ENCODE measurements at regions not wholly inside any gene's neighbourhood (a gene's known extent, or its start where the extent isn't known, plus 50 kb on each side); places are given as distances from the start of the nearest gene placed in this dataset.

GRCh38 chr17:64783556-64784352, 121.6 kb upstream of the SMURF2 start:
- Histone ChIP-seq H3K4me3 (ENCODE audit: low read depth, low read length, poor library complexity, severe bottlenecking) (no peak overlapping the region), H3K79me2 (ENCODE audit: insufficient read depth, low read length) (no peaks in the 10 kb centered on the region), H3K27ac (ENCODE audit: low read depth, low read length, poor library complexity, severe bottlenecking) (no peak overlapping the region), H3K4me1 (ENCODE audit: insufficient read depth, low read length, severe bottlenecking) (peaks cover 27% of the 10 kb centered on the region), H3K9me2 (ENCODE audit: low read depth, low read length) (no peaks in the 10 kb centered on the region), H3K4me2 (ENCODE audit: low read length) (no peak overlapping the region), H4K20me1 (ENCODE audit: insufficient read depth, low read length) (no peaks in the 10 kb centered on the region), H3K9ac (ENCODE audit: low read length) (no peak overlapping the region), H3K27me3 (ENCODE audit: insufficient read depth, low read length) (peaks cover 6% of the 10 kb centered on the region; the same call in 1 of the 2 replicates), H3K9me3 (ENCODE audit: low read length) (no peaks in the 10 kb centered on the region), H3K36me3 (ENCODE audit: insufficient read depth, low read length) (peaks cover 10% of the 10 kb centered on the region; the same call in 1 of the 2 replicates), H3F3A (ENCODE audit: insufficient read depth, low read length) (no peaks in the 10 kb centered on the region), H2AFZ (ENCODE audit: low read length) (no peak overlapping the region)
- no peak for TF ChIP-seq EZH2 (IDR thresholded peaks at IDR 0.05; ENCODE audit: borderline replicate concordance, low read length)
- TF ChIP-seq CTCF (IDR thresholded peaks at IDR 0.05; ENCODE audit: low read length) = no peak

- H3K79me2 ChIP-seq (ENCODE audit: insufficient read depth, low read length) = no peaks in the 10 kb centered on the region
- H3K4me3 ChIP-seq (ENCODE audit: low read depth, low read length, poor library complexity, severe bottlenecking) = no peak overlapping the region
- no peak overlapping the region for H3K4me2 ChIP-seq (ENCODE audit: low read length)
- H3K9me3 ChIP-seq (ENCODE audit: low read length) = no peaks in the 10 kb centered on the region
- no peaks in the 10 kb centered on the region for H3F3A ChIP-seq (ENCODE audit: insufficient read depth, low read length)
- H3K9ac ChIP-seq (ENCODE audit: low read length) = no peak overlapping the region
- no peaks in the 10 kb centered on the region for H3K9me2 ChIP-seq (ENCODE audit: low read depth, low read length)
- TF ChIP-seq EZH2 (IDR thresholded peaks at IDR 0.05; ENCODE audit: borderline replicate concordance, low read length) (no peak), CTCF (IDR thresholded peaks at IDR 0.05; ENCODE audit: low read length) (no peak)
- no peak overlapping the region for H2AFZ ChIP-seq (ENCODE audit: low read length)
- peaks cover 10% of the 10 kb centered on the region; the same call in 1 of the 2 replicates for H3K36me3 ChIP-seq (ENCODE audit: insufficient read depth, low read length)
- H4K20me1 ChIP-seq (ENCODE audit: insufficient read depth, low read length) = no peaks in the 10 kb centered on the region
- peaks cover 33% of the 10 kb centered on the region for H3K4me1 ChIP-seq (ENCODE audit: insufficient read depth, low read length, severe bottlenecking)
- no peak overlapping the region for H3K27ac ChIP-seq (ENCODE audit: low read depth, low read length, poor library complexity, severe bottlenecking)
- peaks cover 6% of the 10 kb centered on the region; the same call in 1 of the 2 replicates for H3K27me3 ChIP-seq (ENCODE audit: insufficient read depth, low read length)
These were observed 120.9 kb upstream of the SMURF2 start for GRCh38 chr17:64783031-64783461.

GRCh38 chr17:64781810-64782555, 119.9 kb upstream of the SMURF2 start:
- Histone ChIP-seq H3K79me2 (ENCODE audit: insufficient read depth, low read length) (no peaks in the 10 kb centered on the region), H3K9ac (ENCODE audit: low read length) (no peak overlapping the region), H3K27me3 (ENCODE audit: insufficient read depth, low read length) (peaks cover 6% of the 10 kb centered on the region; the same call in 1 of the 2 replicates), H4K20me1 (ENCODE audit: insufficient read depth, low read length) (no peaks in the 10 kb centered on the region), H3K27ac (ENCODE audit: low read depth, low read length, poor library complexity, severe bottlenecking) (no peak overlapping the region), H3K4me3 (ENCODE audit: low read depth, low read length, poor library complexity, severe bottlenecking) (no peak overlapping the region), H3K9me2 (ENCODE audit: low read depth, low read length) (no peaks in the 10 kb centered on the region), H3K36me3 (ENCODE audit: insufficient read depth, low read length) (peaks cover 10% of the 10 kb centered on the region; the same call in 1 of the 2 replicates), H3K4me2 (ENCODE audit: low read length) (no peak overlapping the region; the same call in 1 of the 2 replicates), H3K9me3 (ENCODE audit: low read length) (no peaks in the 10 kb centered on the region), H2AFZ (ENCODE audit: low read length) (no peak overlapping the region), H3K4me1 (ENCODE audit: insufficient read depth, low read length, severe bottlenecking) (peaks cover 43% of the 10 kb centered on the region), H3F3A (ENCODE audit: insufficient read depth, low read length) (peaks cover 8% of the 10 kb centered on the region; the same call in 1 of the 2 replicates)
- no peak for TF ChIP-seq CTCF (IDR thresholded peaks at IDR 0.05; ENCODE audit: low read length)
- TF ChIP-seq EZH2 (IDR thresholded peaks at IDR 0.05; ENCODE audit: borderline replicate concordance, low read length) = no peak
